Hematopoietic multipotent progenitor cell treated with erythropoietin and hydrocortisone succinate and interleukin-3 and kit ligand, for 4 days (in vitro differentiated cells): ENCODE measurements at regions not wholly inside any gene's neighbourhood (a gene's known extent, or its start where the extent isn't known, plus 50 kb on each side); places are given as distances from the start of the nearest gene placed in this dataset.
"Not testable (repeated sequence)": the region's sequence is repeated elsewhere in the genome, so short reads cannot be mapped to it uniquely, and the experiment has no call there.

ENCODE experiments used
- DNase-seq: peaks from one replicate; pipeline ENCODE4 v3.0.0-alpha.2; 2015

- no peak for DNase-seq
Observed at GRCh38 chr3:28110869-28111268, 130.6 kb upstream of the CMC1 start.

- DNase-seq: no peak
Observed at GRCh38 chr3:28114893-28115292, 126.5 kb upstream of the CMC1 start.

- no peak for DNase-seq
Observed at GRCh38 chr3:28115316-28115715, 126.1 kb upstream of the CMC1 start.

GRCh38 chr3:28117598-28117997 lies 123.8 kb upstream of the CMC1 start:
- DNase-seq: no peak

- no peak for DNase-seq
Observed at GRCh38 chr3:28118087-28118486, 123.3 kb upstream of the CMC1 start.

- no peak for DNase-seq
Observed at GRCh38 chr3:28122227-28122626, 119.2 kb upstream of the CMC1 start.

- no peak for DNase-seq
Observed at GRCh38 chr3:28124882-28125281, 116.5 kb upstream of the CMC1 start.

- DNase-seq: no peak
Observed at GRCh38 chr3:28125342-28125741, 116.1 kb upstream of the CMC1 start.

GRCh38 chr3:28130836-28131235 lies 110.6 kb upstream of the CMC1 start:
- DNase-seq: no peak

- DNase-seq: no peak
Observed at GRCh38 chr3:28132941-28133340, 108.5 kb upstream of the CMC1 start.

GRCh38 chr3:28134198-28134597 lies 107.2 kb upstream of the CMC1 start:
- peak; percentile 3 for DNase-seq

- no peak for DNase-seq
Observed at GRCh38 chr3:28134792-28135375, 106.5 kb upstream of the CMC1 start.

GRCh38 chr3:28136607-28137216 lies 104.7 kb upstream of the CMC1 start:
- DNase-seq: no peak

GRCh38 chr3:28138043-28138610 lies 103.3 kb upstream of the CMC1 start:
- DNase-seq: no peak

GRCh38 chr3:28139288-28139687 lies 102.1 kb upstream of the CMC1 start:
- no peak for DNase-seq

- no peak for DNase-seq
Observed at GRCh38 chr3:28139967-28140634, 101.3 kb upstream of the CMC1 start.

- no peak for DNase-seq
Observed at GRCh38 chr3:28140664-28141063, 100.8 kb upstream of the CMC1 start.

- DNase-seq: no peak
Observed at GRCh38 chr3:28149960-28150359, 91.5 kb upstream of the CMC1 start.

- DNase-seq: no peak
Observed at GRCh38 chr3:28150465-28151206, 90.8 kb upstream of the CMC1 start.

GRCh38 chr3:28151207-28151550 lies 90.2 kb upstream of the CMC1 start:
- no peak for DNase-seq

GRCh38 chr3:28151608-28152228 lies 89.7 kb upstream of the CMC1 start:
- DNase-seq: peak; percentile 1

GRCh38 chr3:28155631-28156030 lies 85.8 kb upstream of the CMC1 start:
- DNase-seq: no peak

GRCh38 chr3:28156599-28156998 lies 84.8 kb upstream of the CMC1 start:
- not testable (repeated sequence) for DNase-seq
